ENCODE measurements at regions not wholly inside any gene's neighbourhood (a gene's known extent, or its start where the extent isn't known, plus 50 kb on each side); places are given as distances from the start of the nearest gene placed in this dataset.
A peak's percentile ranks its signal among the peaks of the same experiment; 100 is the strongest.

- no peak for TF ChIP-seq CTCF (IDR thresholded peaks at IDR 0.05; ENCODE audit: low read depth, low read length)
- no peaks in the 10 kb centered on the region for H3K27me3 ChIP-seq (ENCODE audit: control insufficient read depth, insufficient read depth, low read length)
- H3K4me3 ChIP-seq (ENCODE audit: low read depth, low read length), result no peak overlapping the region
- CTCF ChIA-PET, result no interaction called here
- peak; percentile 55 for DNase-seq (ENCODE audit: low read depth, low spot score)
- H3K27ac ChIP-seq (ENCODE audit: low read depth, low read length), result peak overlapping the region; percentile 69
- POLR2A ChIA-PET, result interaction anchor here (0.8 to 1.9 kb wide), 4 partner anchors 25 to 154 kb away, joined by 3 to 7 read pairs (median 4); no protein-coding TSS in a partner anchor
- no peaks in the 10 kb centered on the region; the same call in 1 of the 2 replicates for H3K9me3 ChIP-seq (ENCODE audit: control insufficient read depth, insufficient read depth, low read length)
Measured at GRCh38 chr5:96143450-96143849, 181.8 kb upstream of the ELL2 start.

GRCh38 chr5:96142786-96143434, 181.3 kb upstream of the ELL2 start:
- no peak for TF ChIP-seq CTCF (IDR thresholded peaks at IDR 0.05; ENCODE audit: low read depth, low read length)
- DNase-seq (ENCODE audit: low read depth, low spot score), result peak; percentile 11
- ChIA-PET POLR2A (interaction anchor here (0.8 to 1.9 kb wide), 3 partner anchors 84 to 112 kb away, joined by 3 to 7 read pairs (median 5); no protein-coding TSS in a partner anchor), CTCF (interaction anchor here (0.7 kb wide), 1 partner anchor 179 kb away, joined by 3 read pairs; no protein-coding TSS in a partner anchor)
- Histone ChIP-seq H3K27ac (ENCODE audit: low read depth, low read length) (peak overlapping the region; percentile 69), H3K27me3 (ENCODE audit: control insufficient read depth, insufficient read depth, low read length) (no peaks in the 10 kb centered on the region), H3K9me3 (ENCODE audit: control insufficient read depth, insufficient read depth, low read length) (no peaks in the 10 kb centered on the region; the same call in 1 of the 2 replicates), H3K4me3 (ENCODE audit: low read depth, low read length) (no peak overlapping the region)

GRCh38 chr5:96142184-96142781, 180.6 kb upstream of the ELL2 start:
- ChIA-PET POLR2A (interaction anchor here (0.8 to 1.9 kb wide), 3 partner anchors 85 to 113 kb away, joined by 3 to 7 read pairs (median 5); no protein-coding TSS in a partner anchor), CTCF (interaction anchor here (0.7 kb wide), 1 partner anchor 178 kb away, joined by 3 read pairs; no protein-coding TSS in a partner anchor)
- no peaks in the 10 kb centered on the region; the same call in 1 of the 2 replicates for H3K9me3 ChIP-seq (ENCODE audit: control insufficient read depth, insufficient read depth, low read length)
- no peak overlapping the region for H3K4me3 ChIP-seq (ENCODE audit: low read depth, low read length)
- DNase-seq (ENCODE audit: low read depth, low spot score), result no peak
- TF ChIP-seq CTCF (IDR thresholded peaks at IDR 0.05; ENCODE audit: low read depth, low read length), result no peak
- no peaks in the 10 kb centered on the region for H3K27me3 ChIP-seq (ENCODE audit: control insufficient read depth, insufficient read depth, low read length)
- no peak overlapping the region for H3K27ac ChIP-seq (ENCODE audit: low read depth, low read length)

GRCh38 chr5:96141749-96142148, 180.1 kb upstream of the ELL2 start:
- DNase-seq (ENCODE audit: low read depth, low spot score), result no peak
- H3K4me3 ChIP-seq (ENCODE audit: low read depth, low read length), result no peak overlapping the region
- no peak for TF ChIP-seq CTCF (IDR thresholded peaks at IDR 0.05; ENCODE audit: low read depth, low read length)
- POLR2A ChIA-PET, result interaction anchor here (0.7 kb wide), 1 partner anchor 168 kb away, joined by 9 read pairs; no protein-coding TSS in a partner anchor
- CTCF ChIA-PET, result no interaction called here
- no peak overlapping the region for H3K27ac ChIP-seq (ENCODE audit: low read depth, low read length)
- no peaks in the 10 kb centered on the region for H3K9me3 ChIP-seq (ENCODE audit: control insufficient read depth, insufficient read depth, low read length)
- no peaks in the 10 kb centered on the region for H3K27me3 ChIP-seq (ENCODE audit: control insufficient read depth, insufficient read depth, low read length)

- H3K4me3 ChIP-seq (ENCODE audit: low read depth, low read length), result no peak overlapping the region
- DNase-seq (ENCODE audit: low read depth, low spot score), result no peak
- H3K9me3 ChIP-seq (ENCODE audit: control insufficient read depth, insufficient read depth, low read length), result no peaks in the 10 kb centered on the region
- POLR2A ChIA-PET, result no interaction called here
- H3K27me3 ChIP-seq (ENCODE audit: control insufficient read depth, insufficient read depth, low read length), result no peaks in the 10 kb centered on the region
- CTCF ChIA-PET, result no interaction called here
- TF ChIP-seq CTCF (IDR thresholded peaks at IDR 0.05; ENCODE audit: low read depth, low read length), result no peak
- H3K27ac ChIP-seq (ENCODE audit: low read depth, low read length), result no peak overlapping the region
Measured at GRCh38 chr5:96140496-96140895, 178.8 kb upstream of the ELL2 start.
